GM18508 (cell line): ENCODE measurements at regions not wholly inside any gene's neighbourhood (a gene's known extent, or its start where the extent isn't known, plus 50 kb on each side); places are given as distances from the start of the nearest gene placed in this dataset.
"Not testable (repeated sequence)": the region's sequence is repeated elsewhere in the genome, so short reads cannot be mapped to it uniquely, and the experiment has no call there.

ENCODE experiments used
- ATAC-seq: cut with Tn5 transposase; IDR thresholded peaks from one replicate; pipeline ENCODE4 v1.9.1; 2021; ENCODE audit warnings: moderate number of reproducible peaks; ENCODE audit not compliant: insufficient read depth, unreplicated experiment

DNA sequence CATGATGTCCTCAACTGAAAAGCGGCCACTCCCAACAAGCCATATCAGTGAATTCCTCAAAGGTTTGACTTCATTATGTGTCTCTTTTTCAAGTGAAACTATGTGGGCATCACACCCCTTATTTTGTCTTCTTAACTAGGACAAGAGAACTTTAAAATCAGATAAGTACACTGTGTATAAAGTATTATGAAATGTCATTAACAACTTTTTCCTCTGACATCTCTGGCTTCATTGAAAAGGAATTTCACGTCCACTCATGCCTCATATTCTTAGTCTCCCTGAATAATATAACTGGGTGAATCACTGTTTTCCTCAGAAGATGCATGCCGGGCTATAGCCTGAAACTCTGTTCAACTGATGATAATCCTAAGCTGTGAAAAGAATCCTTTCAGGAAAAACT, 415.8 kb downstream of the ACTL7B start:
- no peak for ATAC-seq

DNA sequence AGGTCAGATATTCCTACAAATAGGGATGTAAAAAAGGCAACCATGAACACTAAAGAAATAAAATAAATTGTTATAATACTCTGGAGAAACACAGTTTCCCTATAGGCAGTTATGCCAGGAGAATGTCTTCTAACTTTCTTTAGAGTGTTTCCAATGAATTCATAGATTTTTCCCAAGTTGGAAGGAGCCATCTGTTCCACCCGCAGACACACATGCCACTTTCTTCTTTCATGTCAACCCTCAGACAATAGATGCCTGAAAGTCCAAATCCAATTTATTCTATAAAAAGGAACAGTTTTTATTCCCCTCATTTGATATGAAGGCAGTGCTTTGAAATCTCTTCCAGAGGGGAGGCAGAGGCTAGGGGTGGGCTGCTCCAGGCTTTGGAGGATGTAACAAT, 418.1 kb downstream of the ACTL7B start:
- no peak for ATAC-seq

DNA sequence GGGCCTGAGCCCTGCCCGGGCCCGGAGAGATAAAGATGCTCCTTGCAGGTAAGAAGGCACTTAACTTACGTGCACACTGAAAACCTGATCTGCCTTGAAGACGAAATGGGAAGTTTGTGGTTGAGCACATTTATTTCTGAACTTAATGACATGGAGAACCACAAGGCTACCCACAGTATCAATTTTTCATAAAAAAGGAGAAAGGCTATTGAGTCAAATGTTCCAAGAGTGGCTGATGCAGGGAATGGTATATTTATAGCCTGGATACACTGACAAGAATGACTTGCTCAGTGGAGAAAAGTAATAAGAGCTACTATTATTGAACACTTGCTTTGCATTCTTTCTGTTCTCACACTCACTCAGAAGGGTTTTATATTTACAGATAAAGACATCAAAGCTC, 419.3 kb downstream of the ACTL7B start:
- ATAC-seq: no peak

DNA sequence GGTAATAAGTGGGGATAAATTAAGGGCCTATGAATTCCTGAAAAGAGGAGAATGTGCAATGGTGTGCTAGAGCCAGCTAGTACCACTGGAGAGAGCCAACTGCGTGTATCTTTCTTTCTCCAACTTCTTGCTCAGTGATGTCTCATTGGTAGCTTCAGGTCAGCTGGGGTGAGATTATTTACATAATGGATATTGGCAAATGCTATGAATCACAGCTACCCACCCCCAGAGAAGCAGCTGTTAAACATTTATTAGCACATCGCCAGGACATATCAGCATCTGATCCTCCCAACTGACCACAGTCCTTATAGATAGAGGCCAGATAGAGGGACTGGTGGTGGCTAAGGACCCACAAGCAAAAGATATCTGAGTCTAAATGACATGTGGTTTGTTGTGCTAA, 421.3 kb downstream of the ACTL7B start:
- no peak for ATAC-seq

DNA sequence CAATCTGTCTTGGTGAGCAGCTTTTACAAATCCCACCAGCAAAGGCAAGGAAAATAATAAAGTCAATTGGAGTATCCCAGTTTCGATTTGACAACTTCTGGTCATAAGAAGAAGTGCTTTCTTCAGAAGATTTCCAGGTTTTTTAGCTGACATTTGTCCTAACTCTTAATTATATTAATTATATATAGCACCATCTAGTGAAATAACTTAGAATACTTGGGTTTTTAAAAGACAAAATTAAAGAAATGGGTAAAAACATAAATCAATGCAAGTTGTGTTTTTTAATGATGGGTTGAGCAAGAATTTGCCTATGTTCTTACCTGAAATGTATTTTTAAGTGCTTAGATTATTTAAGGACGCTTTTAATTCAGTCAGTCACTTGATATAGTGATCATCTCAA, 421.8 kb downstream of the ACTL7B start:
- no peak for ATAC-seq

DNA sequence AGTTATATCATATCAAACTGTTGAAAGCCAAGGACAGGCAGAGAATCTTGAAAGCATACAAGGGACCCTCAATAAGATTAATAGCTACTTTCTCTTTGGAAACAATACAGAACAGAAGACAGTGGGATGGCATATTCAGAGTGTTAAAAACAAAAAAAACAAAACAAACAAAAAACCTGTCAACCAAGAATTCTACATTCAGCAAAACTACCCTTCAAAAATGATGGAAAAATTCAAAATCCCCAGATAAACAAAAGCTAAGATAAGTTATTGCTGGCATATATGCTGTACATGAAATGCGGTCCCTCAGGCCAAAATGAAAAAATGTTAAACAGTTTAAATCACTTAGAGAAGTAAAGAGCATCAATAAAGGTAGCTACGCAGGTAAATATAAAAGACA, 425.1 kb downstream of the ACTL7B start:
- ATAC-seq: no peak

DNA sequence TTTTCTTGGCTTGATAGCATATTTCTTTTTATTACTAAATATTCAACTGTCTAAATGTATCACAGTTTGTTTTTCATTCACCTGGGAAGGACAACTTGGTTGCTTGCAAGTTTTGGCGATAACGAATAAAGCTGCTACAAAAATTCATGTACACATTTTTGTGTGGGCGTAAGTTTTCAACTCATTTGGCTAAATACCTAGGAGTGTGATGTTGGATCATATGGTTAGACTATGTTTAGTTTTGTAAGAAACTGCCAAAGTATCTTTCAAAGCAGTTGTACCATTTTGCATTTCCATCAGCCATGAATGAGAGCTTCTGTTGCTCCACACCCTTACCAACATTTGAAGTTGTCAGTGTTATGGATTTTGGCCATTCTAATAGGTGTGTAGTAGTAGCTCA, 428.0 kb downstream of the ACTL7B start:
- no peak for ATAC-seq

DNA sequence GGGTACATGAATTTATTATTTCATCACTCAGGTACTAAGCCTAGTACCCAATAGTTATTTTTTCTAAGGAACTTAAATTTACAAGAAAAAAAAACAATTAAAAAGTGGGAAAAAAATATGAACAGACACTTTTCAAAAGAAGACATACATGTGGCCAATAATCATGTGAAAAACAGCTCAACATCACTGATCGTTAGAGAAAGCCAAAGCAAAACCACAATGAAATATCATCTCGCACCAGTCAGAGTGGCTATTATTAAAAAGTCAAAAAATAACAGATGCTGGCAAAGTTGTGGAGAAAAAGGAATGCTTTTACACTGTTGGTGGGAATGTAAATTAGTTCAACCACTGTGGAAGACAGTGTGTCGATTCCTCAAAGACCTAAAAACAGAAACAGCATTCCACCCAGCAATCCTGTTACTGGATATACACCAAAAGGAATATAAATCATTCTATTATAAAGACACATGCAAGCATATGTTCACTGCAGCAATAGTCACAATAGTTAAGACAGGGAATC, 429.3 kb downstream of the ACTL7B start:
- not testable (repeated sequence) for ATAC-seq

DNA sequence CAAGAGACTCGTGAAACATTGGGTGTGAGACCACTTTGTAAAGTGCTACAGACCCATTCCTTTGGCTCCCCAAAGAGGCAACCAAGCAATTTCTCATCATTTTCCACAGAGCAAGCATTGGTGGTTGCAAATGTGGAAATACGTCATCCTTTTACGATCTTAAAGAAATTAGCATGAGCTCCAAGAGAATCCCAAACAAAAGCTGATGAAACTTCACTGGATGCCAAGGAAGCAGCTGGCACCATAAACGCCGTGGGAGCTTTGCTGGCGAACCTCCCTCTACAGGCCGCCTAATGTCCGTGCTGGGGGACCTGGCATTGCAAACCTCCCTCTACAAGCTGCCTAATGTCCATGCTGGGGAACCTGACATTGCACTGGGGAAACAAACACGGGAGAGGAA, 432.4 kb downstream of the ACTL7B start:
- ATAC-seq: no peak

DNA sequence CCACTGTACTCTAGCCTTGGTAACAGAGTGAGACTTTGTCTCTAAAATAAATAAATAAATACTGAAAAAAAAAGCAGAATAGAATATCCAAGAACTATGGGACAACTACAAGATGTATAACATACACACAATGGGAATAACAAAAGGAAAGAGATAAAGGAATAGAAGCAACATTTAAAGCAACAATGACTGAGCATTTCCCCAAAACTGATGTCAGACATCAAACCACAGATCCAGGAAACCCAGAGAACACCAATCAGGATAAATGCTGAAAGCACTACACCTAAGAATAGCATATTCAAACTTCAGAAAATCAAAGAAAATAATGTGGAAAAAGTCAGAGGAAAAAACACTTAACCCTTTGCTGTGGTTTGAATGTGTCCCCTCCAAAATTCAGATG, 436.4 kb downstream of the ACTL7B start:
- ATAC-seq: no peak

DNA sequence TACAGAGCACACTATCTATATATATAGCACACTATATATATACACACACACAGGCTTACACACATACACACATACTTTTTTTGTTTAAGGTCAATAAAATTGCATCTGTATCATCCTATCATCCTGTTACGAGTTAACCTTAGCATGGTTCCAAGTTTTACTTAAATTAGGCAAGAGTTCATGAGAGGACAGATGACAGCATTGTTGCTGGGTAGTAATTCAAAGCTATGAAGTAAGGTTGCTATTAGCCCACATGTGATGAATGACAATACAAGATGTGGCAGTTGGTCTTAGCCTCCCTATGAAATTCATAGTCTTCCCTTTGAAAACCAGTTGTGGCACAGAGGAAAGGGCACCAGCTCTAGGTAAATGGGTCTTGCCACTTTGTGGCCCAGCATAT, 438.1 kb downstream of the ACTL7B start:
- ATAC-seq: no peak

DNA sequence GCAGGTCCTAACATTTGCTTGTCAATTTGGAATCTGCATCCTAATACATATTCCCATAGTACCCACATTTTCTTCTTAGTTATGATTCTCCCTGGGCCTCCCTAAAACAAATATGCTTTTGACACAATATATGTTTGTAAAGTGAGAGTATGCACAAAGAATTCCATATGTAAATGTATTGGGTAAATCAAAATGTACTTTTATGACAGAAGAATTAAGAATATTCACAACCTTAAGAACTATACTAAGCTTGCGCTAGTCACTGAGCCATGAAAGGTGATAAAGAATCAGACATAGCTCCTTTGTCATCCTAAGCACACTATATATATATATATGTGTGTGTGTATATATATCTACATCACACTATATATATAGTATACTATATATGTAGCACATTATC, 438.5 kb downstream of the ACTL7B start:
- no peak for ATAC-seq

DNA sequence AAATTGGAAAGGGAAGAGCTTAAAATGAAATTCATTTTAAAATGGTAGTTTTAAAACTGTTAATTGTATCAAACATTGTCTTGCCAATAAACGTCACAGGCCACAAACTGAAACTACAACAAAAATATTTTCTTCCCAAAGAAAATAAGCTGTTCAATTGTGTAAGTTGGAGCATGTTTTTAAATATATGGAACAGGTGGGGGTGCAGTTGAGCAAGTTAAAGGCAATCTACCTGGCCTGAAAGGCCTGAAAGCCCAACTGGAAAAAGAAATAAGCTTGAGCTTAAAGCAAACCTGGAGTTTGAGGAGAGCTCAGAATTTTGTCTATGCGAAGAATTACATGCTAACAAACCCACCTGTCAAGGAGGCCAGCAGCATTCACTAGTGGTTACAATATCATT, 439.5 kb downstream of the ACTL7B start:
- ATAC-seq: no peak

DNA sequence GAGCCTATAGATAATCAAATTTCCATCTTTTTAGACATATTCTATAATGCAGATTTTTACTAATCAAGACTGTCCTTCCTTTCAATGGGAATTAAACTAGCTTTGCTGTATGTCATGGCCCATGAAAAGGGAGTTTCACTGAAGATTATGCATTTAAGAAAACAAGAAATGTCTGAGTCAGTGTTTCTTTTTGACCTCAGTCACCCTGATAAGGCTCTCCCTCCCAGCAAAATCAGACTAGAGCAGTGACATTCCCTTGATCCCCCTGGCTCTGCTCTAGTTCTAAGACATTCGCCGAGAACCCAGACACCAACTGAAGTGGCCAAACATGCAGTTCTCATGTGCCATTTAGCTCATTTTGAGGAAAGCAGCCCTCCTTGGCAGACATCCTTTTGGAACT, 442.0 kb downstream of the ACTL7B start:
- ATAC-seq: no peak

DNA sequence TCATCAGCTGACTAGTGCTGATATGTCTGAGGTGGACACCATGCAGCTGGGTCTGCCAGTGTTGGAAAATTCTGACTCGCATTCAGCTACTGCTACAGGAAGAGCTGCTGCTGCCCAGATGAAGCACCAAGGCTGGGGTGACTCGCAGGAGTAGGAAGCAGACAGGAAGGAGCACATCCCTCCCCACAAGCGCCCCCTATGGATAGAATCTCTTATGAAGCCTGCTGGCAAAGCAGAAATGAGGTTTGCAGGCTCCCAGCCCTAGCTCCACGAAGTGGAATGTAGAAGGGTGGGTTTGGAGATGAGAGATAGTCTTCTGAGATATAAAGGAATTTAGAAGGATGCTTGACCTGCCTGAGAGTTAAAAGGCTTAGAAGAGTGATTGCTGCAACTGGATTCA, 443.0 kb downstream of the ACTL7B start:
- ATAC-seq: no peak

DNA sequence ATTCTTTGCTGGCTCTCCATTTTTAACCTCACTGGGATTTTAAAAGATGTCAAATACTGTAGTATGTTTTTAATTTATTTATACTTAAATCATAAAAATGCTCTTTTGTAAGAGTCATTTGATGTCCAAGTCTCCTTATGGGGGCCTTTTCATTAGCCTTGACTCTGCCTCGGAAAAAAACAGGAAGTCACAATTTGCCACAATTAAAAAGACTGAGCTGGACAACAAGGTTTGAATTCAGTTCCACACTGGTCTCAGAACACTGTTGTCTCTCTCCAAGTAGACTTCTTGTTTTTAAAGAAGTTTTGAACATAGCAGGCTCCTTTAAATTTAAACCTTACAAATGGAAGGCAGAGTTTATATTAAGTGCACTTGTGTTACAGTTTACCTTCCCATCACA, 444.2 kb downstream of the ACTL7B start:
- no peak for ATAC-seq

DNA sequence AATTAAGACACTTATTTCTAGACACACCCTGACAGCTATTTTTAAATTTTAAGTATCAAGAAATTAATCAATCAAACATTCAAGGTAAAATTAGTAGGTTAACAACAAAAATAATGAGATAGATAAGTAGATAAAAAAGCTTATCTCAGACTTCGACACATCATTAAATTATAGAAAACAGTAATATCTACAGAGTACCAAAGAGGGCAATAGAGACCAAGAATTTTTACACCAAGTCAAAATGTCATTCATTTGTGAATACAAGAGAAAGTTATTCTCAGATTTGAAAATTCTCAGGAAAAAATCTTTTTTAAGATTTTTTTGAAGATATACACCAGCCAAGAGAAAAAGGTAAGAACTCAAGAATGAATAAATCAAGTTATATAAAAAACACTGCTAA, 445.6 kb downstream of the ACTL7B start:
- ATAC-seq: no peak

DNA sequence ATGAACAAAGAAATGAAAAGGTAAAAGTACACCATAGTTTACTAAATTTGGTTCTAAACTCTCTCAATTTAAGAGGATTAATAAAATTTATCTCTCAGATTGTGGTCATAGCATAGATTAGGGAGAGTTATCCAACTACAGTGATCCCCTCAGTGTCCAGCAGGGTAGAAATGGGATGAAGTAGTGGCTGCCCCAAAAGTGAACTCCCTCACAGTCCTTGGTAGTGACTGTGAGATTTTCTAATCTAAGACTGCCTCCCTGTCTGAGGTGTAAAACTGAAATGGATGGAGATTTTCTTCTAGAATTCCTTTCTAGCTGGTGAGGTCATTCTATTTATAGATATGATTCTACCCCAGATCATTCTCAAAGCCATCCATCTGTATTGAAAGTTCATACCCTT, 455.5 kb downstream of the ACTL7B start:
- no peak for ATAC-seq

DNA sequence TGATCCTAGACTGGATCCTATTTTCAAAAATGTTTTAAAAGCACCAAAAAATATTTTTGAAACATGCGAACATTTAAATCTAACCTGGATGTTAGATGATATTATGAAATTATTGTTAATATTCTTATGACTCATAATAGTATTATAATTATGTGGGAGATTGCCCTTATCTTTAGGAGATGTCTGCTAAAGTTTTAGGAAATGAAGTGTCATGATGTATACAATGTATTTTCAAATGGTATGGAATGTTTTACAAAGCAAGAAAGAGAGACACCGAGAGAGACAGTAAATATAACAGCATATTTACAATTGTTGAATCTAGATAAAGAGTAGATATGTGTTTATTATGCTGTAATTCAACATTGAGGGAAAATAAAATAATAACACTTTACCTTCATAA, 455.9 kb downstream of the ACTL7B start:
- ATAC-seq: no peak

DNA sequence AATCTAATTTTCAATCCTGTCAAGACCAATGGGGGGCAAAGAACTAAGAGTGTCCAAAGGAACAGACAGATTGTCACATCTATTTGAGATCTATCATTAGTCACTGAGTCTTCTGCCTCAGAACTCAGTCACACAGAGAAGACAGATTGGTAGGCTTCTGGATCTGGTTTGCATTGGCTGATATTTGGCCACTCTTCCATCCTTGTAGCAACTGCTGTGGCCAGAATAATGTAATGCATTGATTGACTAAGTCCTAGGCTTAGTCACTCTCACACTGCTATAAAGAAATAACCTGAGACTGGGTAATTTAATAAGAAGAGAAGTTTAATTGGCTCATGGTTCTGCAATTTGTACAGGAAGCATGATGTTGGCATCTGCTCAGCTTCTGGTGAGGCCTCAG, 458.5 kb downstream of the ACTL7B start:
- no peak for ATAC-seq

DNA sequence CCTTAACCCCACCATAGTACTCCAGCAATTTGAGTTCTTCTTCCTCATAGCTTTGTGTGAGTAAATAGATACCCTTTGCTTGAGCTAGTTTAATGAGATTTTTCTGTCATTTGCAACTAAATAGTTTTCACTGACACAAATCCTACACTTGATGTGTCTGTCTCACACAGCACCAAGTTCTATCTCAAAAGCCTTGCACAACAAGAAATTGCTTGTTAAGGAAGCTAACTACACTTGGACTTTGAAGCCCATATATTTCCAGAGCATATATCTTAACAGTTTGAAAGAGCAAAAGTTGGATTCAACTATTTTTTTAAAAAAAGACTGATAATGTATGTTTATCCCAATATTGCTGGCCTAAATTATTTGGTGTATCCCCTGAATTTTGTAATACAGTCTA, 459.2 kb downstream of the ACTL7B start:
- no peak for ATAC-seq

DNA sequence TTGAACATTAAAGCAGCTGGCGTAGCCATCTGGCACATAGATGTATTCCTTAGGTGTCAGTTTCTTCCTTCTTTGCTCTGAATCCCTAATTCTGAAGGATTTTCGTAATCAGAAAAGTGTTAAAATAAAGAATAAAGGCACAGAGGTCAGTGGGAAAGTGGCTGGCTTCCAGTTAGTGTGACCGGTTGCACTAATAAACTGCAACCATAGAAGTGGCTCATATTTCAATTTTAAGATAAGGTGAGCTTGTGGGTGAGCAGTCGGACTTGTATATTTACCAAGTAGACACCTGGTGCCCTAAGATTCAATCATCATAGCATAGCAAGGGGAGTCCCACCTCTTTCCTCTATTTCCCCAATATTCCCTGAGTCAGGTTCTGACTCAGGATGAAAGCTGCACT, 459.6 kb downstream of the ACTL7B start:
- no peak for ATAC-seq

DNA sequence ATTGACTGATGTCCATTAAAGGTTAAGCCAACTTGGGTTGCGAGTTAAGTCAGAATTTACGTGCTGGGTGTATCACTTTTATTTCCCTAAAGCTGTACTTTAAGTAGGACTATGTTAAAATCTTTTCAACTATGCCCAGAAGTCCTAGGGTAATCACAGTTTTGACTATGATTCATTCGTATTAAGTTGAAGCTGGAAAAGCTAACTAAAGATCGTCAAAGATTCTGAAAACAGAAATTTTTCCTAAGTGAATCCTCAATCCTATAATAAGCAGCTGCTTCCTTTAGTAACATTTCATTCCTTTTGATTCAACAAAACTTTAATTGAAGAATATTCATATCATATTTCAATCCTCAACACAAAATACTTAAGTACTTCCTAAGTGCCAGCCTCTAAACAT, 460.4 kb downstream of the ACTL7B start:
- ATAC-seq: no peak
